ENCODE measurements at regions not wholly inside any gene's neighbourhood (a gene's known extent, or its start where the extent isn't known, plus 50 kb on each side); places are given as distances from the start of the nearest gene placed in this dataset.
"Not testable (repeated sequence)": the region's sequence is repeated elsewhere in the genome, so short reads cannot be mapped to it uniquely, and the experiment has no call there.

DNA sequence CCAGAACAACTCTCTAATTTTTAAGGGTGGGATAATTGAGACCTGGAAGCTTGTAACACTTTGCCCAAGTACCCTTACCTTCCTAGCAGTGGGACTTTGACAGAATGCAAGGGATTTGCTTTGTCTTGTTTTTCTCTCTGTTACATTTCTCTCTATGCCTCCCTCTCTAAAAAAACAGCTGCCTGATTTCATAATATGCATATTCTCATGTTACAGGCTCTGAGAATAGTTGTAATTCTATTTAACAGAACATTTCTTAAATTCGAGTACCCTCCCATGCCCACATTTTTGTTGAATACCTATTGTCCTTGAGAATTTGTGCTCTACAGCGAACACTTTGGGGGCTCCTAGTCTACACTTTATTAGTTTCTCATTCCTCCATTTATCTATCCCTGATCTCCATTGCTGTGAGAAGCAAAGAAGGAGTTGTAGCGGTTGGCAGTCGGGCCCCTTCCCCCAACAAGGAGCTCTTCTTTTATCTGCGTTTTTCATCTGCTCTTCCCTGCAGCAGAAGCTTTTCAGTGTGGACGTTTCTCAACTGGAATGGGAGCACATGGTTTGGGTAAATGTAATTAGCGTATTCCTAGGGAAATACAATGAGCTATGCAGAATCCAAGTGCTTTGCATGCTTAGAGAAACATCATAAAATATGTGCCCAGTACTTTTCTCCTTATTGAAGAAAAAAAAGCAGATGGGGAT, 117.7 kb upstream of the CCDC90B start:
- in situ Hi-C loops (cut with MboI; ENCODE audit: low pct_unique_long_range_greater_than_20kb in 2 of 9, low sequenced_read_pairs in 9 of 9, unreplicated experiment in 9 of 9): no loop called here
- WGBS, 10 experiments: 16 to 75% (median 45%) methylated on average over 4 to 7 of the region's 7 CpGs; no CpG with 5 or more reads in 1 of the 10 experiments
- peaks cover 0 to 4% of the 10 kb centered on the region in 2 donors for H3K4me1 ChIP-seq (replicated peaks in 1 of 2)

DNA sequence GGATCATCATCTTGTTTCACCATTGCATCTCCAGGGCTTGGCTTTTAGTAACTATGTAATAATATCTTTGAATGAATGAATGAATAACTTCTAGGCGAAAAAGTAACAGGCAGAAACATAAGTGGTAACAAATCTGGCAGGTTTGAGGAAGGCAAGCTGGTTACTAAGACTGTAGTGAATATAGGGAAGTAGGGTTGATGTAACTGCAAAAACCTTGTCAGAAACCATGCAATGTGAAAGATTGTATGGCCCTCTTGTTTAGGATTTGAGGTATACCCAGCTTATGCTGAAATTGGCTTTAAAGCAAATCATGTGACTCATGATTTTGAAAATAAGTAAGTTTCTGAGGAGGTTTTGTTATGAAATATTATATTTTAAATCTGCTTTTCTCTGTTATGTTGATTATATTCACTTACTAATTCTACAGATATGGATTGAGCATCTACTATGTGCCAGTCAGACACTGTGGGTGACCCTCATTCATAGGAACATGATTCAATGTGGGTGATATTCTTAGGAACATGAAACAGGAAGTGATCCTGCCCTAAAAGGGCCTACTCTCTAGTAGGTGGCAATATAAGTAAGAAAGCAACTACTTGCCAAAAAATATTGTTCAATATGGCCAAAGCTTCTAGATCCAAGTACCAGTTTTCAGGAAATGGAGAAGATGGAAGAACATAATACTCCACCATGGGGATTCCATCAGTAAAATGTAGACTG, 115.5 kb upstream of the CCDC90B start:
- H3K27ac ChIP-seq: no peak overlapping the region
- in situ Hi-C loops (cut with MboI; ENCODE audit: low pct_unique_long_range_greater_than_20kb in 2 of 9, low sequenced_read_pairs in 9 of 9, unreplicated experiment in 9 of 9): no loop called here
- H3K4me1 ChIP-seq (replicated peaks in 1 of 2): peaks cover 0 to 4% of the 10 kb centered on the region in 2 donors
- H3K4me3 ChIP-seq: no peak overlapping the region
- ATAC-seq (replicated peaks in 6 of 8): no peak
- 0 to 100% (median 75%) methylated on average over 1 of the region's 1 CpG; no CpG with 5 or more reads in 3 of the 10 experiments for WGBS, 10 experiments

More for the DNA sequence above, 117.7 kb upstream of the CCDC90B start:
- no peak overlapping the region for H3K27ac ChIP-seq
- peak in 3 of 8 experiments; percentile 77 to 92 (median 83) for ATAC-seq (replicated peaks in 6 of 8)
- no peak overlapping the region for H3K4me3 ChIP-seq

GRCh38 chr11:83394331-83394730, 108.2 kb upstream of the CCDC90B start:
- Histone ChIP-seq H3K27ac (no peak overlapping the region), H3K4me1 (replicated peaks in 1 of 2) (no peaks in the 10 kb centered on the region), H3K4me3 (no peak overlapping the region)
- in situ Hi-C loops (cut with MboI; ENCODE audit: low pct_unique_long_range_greater_than_20kb in 2 of 9, low sequenced_read_pairs in 9 of 9, unreplicated experiment in 9 of 9): no loop called here
- ATAC-seq (replicated peaks in 6 of 8): no peak
- WGBS, 10 experiments: 0 to 100% (median 100%) methylated on average over 1 of the region's 1 CpG; no CpG with 5 or more reads in 1 of the 10 experiments

- Histone ChIP-seq H3K4me1 (replicated peaks in 1 of 2) (no peaks in the 10 kb centered on the region), H3K27ac (no peak overlapping the region), H3K4me3 (no peak overlapping the region)
- in situ Hi-C loops (cut with MboI; ENCODE audit: low pct_unique_long_range_greater_than_20kb in 2 of 9, low sequenced_read_pairs in 9 of 9, unreplicated experiment in 9 of 9): no loop called here
- WGBS, 10 experiments: 0 to 100% (median 61%) methylated on average over 1 of the region's 1 CpG; no CpG with 5 or more reads in 6 of the 10 experiments
- ATAC-seq (replicated peaks in 6 of 8): no peak
These were observed 106.4 kb upstream of the CCDC90B start for GRCh38 chr11:83392556-83392955.

- in situ Hi-C loops (cut with MboI; ENCODE audit: low pct_unique_long_range_greater_than_20kb in 2 of 9, low sequenced_read_pairs in 9 of 9, unreplicated experiment in 9 of 9): no loop called here
- ATAC-seq (replicated peaks in 6 of 8): no peak
- Histone ChIP-seq H3K4me1 (replicated peaks in 1 of 2) (no peaks in the 10 kb centered on the region), H3K27ac (no peak overlapping the region), H3K4me3 (no peak overlapping the region)
- WGBS, 10 experiments: 0 to 83% (median 17%) methylated on average over 1 of the region's 1 CpG; no CpG with 5 or more reads in 5 of the 10 experiments
These were observed 103.8 kb upstream of the CCDC90B start for GRCh38 chr11:83389975-83390374.

DNA sequence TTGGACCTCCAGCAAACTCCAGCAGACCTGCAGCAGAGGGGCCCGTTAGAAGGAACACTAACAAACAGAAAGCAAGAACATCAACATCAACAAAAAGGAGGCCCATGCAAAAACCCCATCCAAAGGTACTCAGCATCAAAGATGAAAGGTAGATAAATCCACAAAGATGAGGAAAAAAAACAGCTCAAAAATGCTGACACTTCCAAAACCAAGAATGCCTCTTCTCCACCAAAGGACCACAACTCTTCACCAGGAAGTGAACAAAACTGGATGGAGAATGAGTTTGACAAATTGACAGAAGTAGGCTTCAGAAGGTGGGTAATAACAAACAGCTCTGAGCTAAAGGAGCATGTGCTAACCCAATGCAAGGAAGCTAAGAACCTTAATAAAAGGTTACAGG, 97.7 kb upstream of the CCDC90B start:
- ATAC-seq (replicated peaks in 6 of 8); in situ Hi-C loops (cut with MboI; ENCODE audit: low pct_unique_long_range_greater_than_20kb in 2 of 9, low sequenced_read_pairs in 9 of 9, unreplicated experiment in 9 of 9): not testable (repeated sequence)

GRCh38 chr11:83374311-83374710, 88.1 kb upstream of the CCDC90B start:
- Histone ChIP-seq H3K27ac (no peak overlapping the region), H3K4me1 (replicated peaks in 1 of 2) (no peaks in the 10 kb centered on the region), H3K4me3 (no peak overlapping the region)
- in situ Hi-C loops (cut with MboI; ENCODE audit: low pct_unique_long_range_greater_than_20kb in 2 of 9, low sequenced_read_pairs in 9 of 9, unreplicated experiment in 9 of 9): no loop called here
- ATAC-seq (replicated peaks in 6 of 8): no peak

More for the DNA sequence above, 97.7 kb upstream of the CCDC90B start:
- not testable (repeated sequence) for H3K27ac ChIP-seq; H3K4me1 ChIP-seq (replicated peaks in 1 of 2); H3K4me3 ChIP-seq
- WGBS, 10 experiments: 50 to 86% (median 67%) methylated on average over 1 of the region's 1 CpG; no CpG with 5 or more reads in 4 of the 10 experiments

DNA sequence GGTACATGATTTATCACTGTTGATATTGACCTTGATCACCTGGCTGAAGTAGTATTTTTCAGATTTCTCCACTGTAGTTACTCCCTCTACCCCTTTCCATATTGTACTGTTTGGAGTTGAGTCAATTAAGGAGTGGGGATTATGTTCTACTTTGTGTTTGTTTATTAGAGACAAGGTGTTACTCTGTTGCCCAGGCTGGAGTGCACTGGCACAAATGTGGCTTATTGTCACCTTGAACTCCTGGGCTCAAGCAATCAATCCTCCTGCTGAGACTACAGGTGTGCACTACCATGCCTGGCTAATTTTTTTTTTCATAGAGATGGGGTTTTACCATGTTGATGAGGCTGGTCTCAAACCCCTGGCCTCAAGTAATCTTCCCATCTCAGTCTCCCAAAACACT, 85.3 kb upstream of the CCDC90B start:
- no peak overlapping the region for H3K4me3 ChIP-seq
- ATAC-seq (replicated peaks in 6 of 8): no peak
- in situ Hi-C loops (cut with MboI; ENCODE audit: low pct_unique_long_range_greater_than_20kb in 2 of 9, low sequenced_read_pairs in 9 of 9, unreplicated experiment in 9 of 9): no loop called here
- no peak overlapping the region for H3K27ac ChIP-seq
- no peaks in the 10 kb centered on the region for H3K4me1 ChIP-seq (replicated peaks in 1 of 2)

GRCh38 chr11:83367745-83368144, 81.6 kb upstream of the CCDC90B start:
- no peak for ATAC-seq (replicated peaks in 6 of 8)
- Histone ChIP-seq H3K4me1 (replicated peaks in 1 of 2) (peaks cover 9 to 10% of the 10 kb centered on the region in 2 donors), H3K27ac (no peak overlapping the region), H3K4me3 (no peak overlapping the region)
- in situ Hi-C loops (cut with MboI; ENCODE audit: low pct_unique_long_range_greater_than_20kb in 2 of 9, low sequenced_read_pairs in 9 of 9, unreplicated experiment in 9 of 9): no loop called here
- 20 to 91% (median 84%) methylated on average over 1 to 7 of the region's 7 CpGs; no CpG with 5 or more reads in 1 of the 10 experiments for WGBS, 10 experiments

DNA sequence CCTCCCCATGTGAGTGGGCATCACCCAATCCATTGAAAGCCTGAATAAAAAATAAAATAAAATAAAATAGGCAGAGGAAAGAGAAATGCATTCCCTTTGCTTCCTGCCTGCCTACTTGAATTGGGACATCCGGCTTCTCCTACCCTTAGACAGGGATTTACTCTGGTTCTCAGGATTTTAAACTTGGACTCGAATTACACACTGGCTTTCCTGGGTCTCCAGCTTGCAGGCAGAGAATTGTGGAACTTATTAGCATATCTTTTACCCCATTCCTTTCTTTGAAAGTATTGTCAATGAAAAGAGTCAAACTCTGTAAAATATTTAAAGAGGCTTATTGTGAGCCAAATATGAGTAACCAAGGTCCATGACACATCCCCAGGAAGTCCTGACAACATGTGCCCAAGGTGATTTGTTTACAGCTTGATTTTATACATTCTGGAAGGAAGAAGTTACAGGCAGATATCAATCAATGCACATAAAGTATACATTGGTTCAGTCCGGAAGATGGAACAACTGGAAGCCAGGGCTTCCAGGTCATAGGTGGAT, 78.4 kb upstream of the CCDC90B start:
- Histone ChIP-seq H3K27ac (no peak overlapping the region), H3K4me1 (replicated peaks in 1 of 2) (peaks cover 9 to 10% of the 10 kb centered on the region in 2 donors), H3K4me3 (no peak overlapping the region)
- WGBS, 10 experiments: 40 to 83% (median 54%) methylated on average over 2 to 3 of the region's 3 CpGs; no CpG with 5 or more reads in 1 of the 10 experiments
- no peak for ATAC-seq (replicated peaks in 6 of 8)
- in situ Hi-C loops (cut with MboI; ENCODE audit: low pct_unique_long_range_greater_than_20kb in 2 of 9, low sequenced_read_pairs in 9 of 9, unreplicated experiment in 9 of 9): no loop called here

DNA sequence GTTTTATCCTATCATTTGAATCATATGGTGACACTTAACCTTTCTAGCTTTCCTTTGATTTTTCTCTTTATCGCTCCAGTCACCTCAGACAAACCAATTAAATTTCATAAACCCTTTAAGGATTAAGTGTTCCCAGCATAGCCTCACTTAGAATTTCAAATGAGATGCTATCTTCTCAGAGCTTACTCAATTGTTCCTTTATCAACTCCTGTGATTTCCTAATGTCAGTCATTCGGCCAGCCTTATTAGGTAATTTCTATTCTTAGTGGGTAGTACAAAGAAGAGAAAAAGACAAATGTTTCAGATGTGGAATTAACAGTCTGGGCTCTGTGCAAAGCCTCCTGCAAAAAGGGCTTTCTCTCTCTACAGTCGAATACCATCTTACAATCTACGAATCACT, 77.1 kb upstream of the CCDC90B start:
- in situ Hi-C loops (cut with MboI; ENCODE audit: low pct_unique_long_range_greater_than_20kb in 2 of 9, low sequenced_read_pairs in 9 of 9, unreplicated experiment in 9 of 9): no loop called here
- Histone ChIP-seq H3K4me3 (no peak overlapping the region), H3K27ac (no peak overlapping the region), H3K4me1 (replicated peaks in 1 of 2) (peaks cover 9 to 10% of the 10 kb centered on the region in 2 donors)
- ATAC-seq (replicated peaks in 6 of 8): peak in 6 of 8 experiments; percentile 26 to 51 (median 32)
- 6 to 75% (median 49%) methylated on average over 2 to 4 of the region's 4 CpGs for WGBS, 10 experiments

DNA sequence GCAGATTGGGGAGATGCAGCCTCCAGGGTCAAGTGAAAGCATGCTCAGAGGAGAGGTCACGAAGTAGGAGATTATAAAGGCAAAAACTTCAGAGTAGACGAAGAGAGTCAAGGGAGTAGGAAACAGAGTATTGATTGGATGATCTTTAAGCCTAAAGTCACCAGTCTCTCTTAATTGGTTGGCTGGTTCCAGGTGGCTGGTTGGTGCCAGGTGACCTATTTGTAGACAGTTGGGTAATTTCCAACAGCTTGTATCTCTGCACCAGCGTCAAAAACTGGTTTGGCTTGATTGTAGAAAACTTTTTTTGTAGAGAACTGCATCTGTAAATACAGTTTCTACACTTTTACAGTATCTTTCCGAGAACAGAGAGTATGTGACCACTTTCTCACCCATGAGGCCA, 75.7 kb upstream of the CCDC90B start:
- peaks cover 9 to 10% of the 10 kb centered on the region in 2 donors for H3K4me1 ChIP-seq (replicated peaks in 1 of 2)
- 40 to 100% (median 84%) methylated on average over 2 to 4 of the region's 4 CpGs; no CpG with 5 or more reads in 1 of the 10 experiments for WGBS, 10 experiments
- in situ Hi-C loops (cut with MboI; ENCODE audit: low pct_unique_long_range_greater_than_20kb in 2 of 9, low sequenced_read_pairs in 9 of 9, unreplicated experiment in 9 of 9): no loop called here
- H3K27ac ChIP-seq: no peak overlapping the region
- no peak overlapping the region for H3K4me3 ChIP-seq
- ATAC-seq (replicated peaks in 6 of 8): no peak

DNA sequence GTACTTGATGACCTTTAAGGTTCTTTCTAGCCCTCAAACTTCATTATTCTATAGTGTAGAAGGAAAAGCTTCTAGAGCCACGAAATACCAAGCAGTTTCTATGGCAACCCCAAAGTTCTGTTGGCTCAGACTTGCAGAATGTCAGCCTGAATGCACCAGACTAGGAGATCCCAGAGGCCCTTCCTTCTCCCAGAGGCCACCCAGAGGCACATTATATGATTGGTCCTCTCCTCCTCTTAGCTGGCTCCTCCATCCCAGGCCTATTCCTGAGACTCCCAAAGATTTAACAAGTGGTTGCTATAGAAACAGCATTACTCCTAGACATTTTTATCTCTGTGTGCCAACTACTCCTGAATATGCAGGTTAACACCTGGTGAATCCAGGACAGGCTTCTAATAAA, 69.2 kb upstream of the CCDC90B start:
- Histone ChIP-seq H3K4me3 (no peak overlapping the region), H3K4me1 (replicated peaks in 1 of 2) (peaks cover 0 to 3% of the 10 kb centered on the region in 2 donors), H3K27ac (no peak overlapping the region)
- in situ Hi-C loops (cut with MboI; ENCODE audit: low pct_unique_long_range_greater_than_20kb in 2 of 9, low sequenced_read_pairs in 9 of 9, unreplicated experiment in 9 of 9): no loop called here
- WGBS, 10 experiments: 17 to 50% (median 40%) methylated on average over 1 of the region's 1 CpG; no CpG with 5 or more reads in 4 of the 10 experiments
- no peak for ATAC-seq (replicated peaks in 6 of 8)

All from motor neuron (in vitro differentiated cells).